Testis (tissue), 2 donors: ENCODE measurements at regions not wholly inside any gene's neighbourhood (a gene's known extent, or its start where the extent isn't known, plus 50 kb on each side); places are given as distances from the start of the nearest gene placed in this dataset.

Source experiments
- DNase-seq: peaks from one replicate; pipeline ENCODE4 v3.0.0-alpha.2; 2019
- H3K27ac ChIP-seq, 2 donors: fragments of 200-600 bp; sonication (generic); one replicate each; pipeline ENCODE4 v1.5.1; 2019
- H3K27me3 ChIP-seq: fragments of 200-600 bp; sonication (generic); one replicate; pipeline ENCODE4 v1.5.1; 2019
- H3K36me3 ChIP-seq: fragments of 200-600 bp; sonication (generic); one replicate; pipeline ENCODE4 v1.5.1; 2017; ENCODE audit warnings: low read depth; ENCODE audit errors: missing control alignments
- H3K4me1 ChIP-seq: fragments of 200-600 bp; sonication (generic); one replicate; pipeline ENCODE4 v1.5.1; 2019
- H3K4me3 ChIP-seq, 2 donors: fragments of 200-600 bp; sonication (generic); one replicate each; pipeline ENCODE4 v1.5.1; 2017 to 2019
- H3K9me3 ChIP-seq: fragments of 200-600 bp; sonication (generic); one replicate; pipeline ENCODE4 v1.5.1; 2017
- CTCF ChIP-seq, 3 experiments: fragments of 450-650 bp in 2 of 3; fragments of 200-600 bp in 1 of 3; sonication (generic) in 1 of 3; IDR thresholded peaks; one replicate each; pipeline ENCODE4 v1.5.1; 2016 to 2019; ENCODE audit warnings: antibody characterized with exemption in 3 of 3, mild to moderate bottlenecking in 2 of 3, moderate library complexity in 1 of 3
- POLR2A ChIP-seq: fragments of 450-650 bp; IDR thresholded peaks from one replicate; pipeline ENCODE4 v1.6.1; 2017; ENCODE audit warnings: antibody characterized with exemption, mild to moderate bottlenecking, moderate library complexity
- WGBS, 2 donors: methylation state at CpG; one replicate each; pipeline ENCODE4 v1.1.5; 2018; 5-methylcytosine and 5-hydroxymethylcytosine counted together
- intact Hi-C: fragments of 100-400 bp; cut with DNase I; formaldehyde crosslinking; loops from one replicate; pipeline ENCODE4 v1.15.1; 2023; ENCODE audit warnings: low total_unique reads

- no peak for TF ChIP-seq POLR2A
- no peak for TF ChIP-seq CTCF (IDR thresholded peaks at IDR 0.05)
- Histone ChIP-seq H3K27me3 (no peaks in the 10 kb centered on the region), H3K27ac (no peak overlapping the region), H3K4me3 (no peak overlapping the region), H3K36me3 (no peaks in the 10 kb centered on the region), H3K4me1 (no peaks in the 10 kb centered on the region), H3K9me3 (no peaks in the 10 kb centered on the region)
- DNase-seq: no peak
- 63 to 75% methylated on average over 1 of the region's 1 CpG for WGBS, 2 donors
- intact Hi-C loops: no loop called here
Measured at GRCh38 chr4:110816367-110816766, 193.5 kb upstream of the PITX2 start.

GRCh38 chr4:110821186-110821585, 198.3 kb upstream of the PITX2 start:
- no peak overlapping the region for H3K4me3 ChIP-seq
- no peak for DNase-seq
- WGBS, 2 donors: 79 to 81% methylated on average over 4 of the region's 4 CpGs
- H3K9me3 ChIP-seq: no peaks in the 10 kb centered on the region
- H3K27ac ChIP-seq: no peak overlapping the region
- H3K36me3 ChIP-seq: no peaks in the 10 kb centered on the region
- intact Hi-C loops: no loop called here
- no peaks in the 10 kb centered on the region for H3K4me1 ChIP-seq
- H3K27me3 ChIP-seq: no peaks in the 10 kb centered on the region
- no peak for TF ChIP-seq POLR2A
- no peak for TF ChIP-seq CTCF (IDR thresholded peaks at IDR 0.05)

- 73 to 91% methylated on average over 3 of the region's 3 CpGs for WGBS, 2 donors
- no peaks in the 10 kb centered on the region for H3K9me3 ChIP-seq
- no peaks in the 10 kb centered on the region for H3K4me1 ChIP-seq
- H3K27ac ChIP-seq: no peak overlapping the region
- H3K36me3 ChIP-seq: no peaks in the 10 kb centered on the region
- H3K4me3 ChIP-seq: no peak overlapping the region
- TF ChIP-seq POLR2A (no peak), CTCF (IDR thresholded peaks at IDR 0.05) (no peak)
- no peak for DNase-seq
- intact Hi-C loops: no loop called here
- H3K27me3 ChIP-seq: no peaks in the 10 kb centered on the region
Measured at GRCh38 chr4:110823251-110823650, 200.4 kb upstream of the PITX2 start.

- TF ChIP-seq CTCF (IDR thresholded peaks at IDR 0.05) (no peak), POLR2A (no peak)
- intact Hi-C loops: no loop called here
- no peaks in the 10 kb centered on the region for H3K27me3 ChIP-seq
- H3K36me3 ChIP-seq: no peaks in the 10 kb centered on the region
- no peak overlapping the region for H3K4me3 ChIP-seq
- DNase-seq: no peak
- 89 to 93% methylated on average over 5 of the region's 5 CpGs for WGBS, 2 donors
- no peaks in the 10 kb centered on the region for H3K4me1 ChIP-seq
- no peaks in the 10 kb centered on the region for H3K9me3 ChIP-seq
- H3K27ac ChIP-seq: no peak overlapping the region
Measured at GRCh38 chr4:110824344-110824743, 201.5 kb upstream of the PITX2 start.

- TF ChIP-seq CTCF (IDR thresholded peaks at IDR 0.05) (no peak), POLR2A (no peak)
- Histone ChIP-seq H3K9me3 (no peaks in the 10 kb centered on the region), H3K4me1 (no peaks in the 10 kb centered on the region), H3K36me3 (no peaks in the 10 kb centered on the region), H3K27ac (no peak overlapping the region), H3K27me3 (no peaks in the 10 kb centered on the region), H3K4me3 (no peak overlapping the region)
- no peak for DNase-seq
- intact Hi-C loops: no loop called here
- 83% methylated on average over 8 of the region's 8 CpGs for WGBS, 2 donors
Measured at GRCh38 chr4:110826656-110827055, 203.8 kb upstream of the PITX2 start.
